Epithelial cell of prostate (primary cell): ENCODE measurements at regions not wholly inside any gene's neighbourhood (a gene's known extent, or its start where the extent isn't known, plus 50 kb on each side); places are given as distances from the start of the nearest gene placed in this dataset.
"Not testable (repeated sequence)": the region's sequence is repeated elsewhere in the genome, so short reads cannot be mapped to it uniquely, and the experiment has no call there.

Experiments
- DNase-seq: peaks from one replicate; pipeline ENCODE4 v3.0.0-alpha.2; 2011; ENCODE audit warnings: low read depth, low spot score
- H3K27ac ChIP-seq: fragments of 450-650 bp; 2 replicates; pipeline ENCODE4 v1.5.1; 2017; ENCODE audit warnings: mild to moderate bottlenecking

- DNase-seq, H3K27ac ChIP-seq: not testable (repeated sequence)
Observed at GRCh38 chr18:15003636-15004269, 255.8 kb downstream of the ANKRD30B start.

- DNase-seq, H3K27ac ChIP-seq: not testable (repeated sequence)
Observed at GRCh38 chr18:15004270-15004973, 256.4 kb downstream of the ANKRD30B start.

GRCh38 chr18:15005313-15006130, 257.6 kb downstream of the ANKRD30B start:
- H3K27ac ChIP-seq: no peak overlapping the region

GRCh38 chr18:15006616-15007015, 258.6 kb downstream of the ANKRD30B start:
- DNase-seq, H3K27ac ChIP-seq: not testable (repeated sequence)

More at GRCh38 chr18:15005313-15006130, 257.6 kb downstream of the ANKRD30B start:
- DNase-seq: no peak

GRCh38 chr18:15026041-15026440, 278.1 kb downstream of the ANKRD30B start:
- H3K27ac ChIP-seq, DNase-seq: not testable (repeated sequence)

- not testable (repeated sequence) for H3K27ac ChIP-seq, DNase-seq
Observed at GRCh38 chr18:15028037-15028436, 280.1 kb downstream of the ANKRD30B start.

GRCh38 chr18:15060279-15060880, 312.4 kb downstream of the ANKRD30B start:
- not testable (repeated sequence) for H3K27ac ChIP-seq, DNase-seq

GRCh38 chr18:15061289-15061896, 313.4 kb downstream of the ANKRD30B start:
- not testable (repeated sequence) for H3K27ac ChIP-seq, DNase-seq

- DNase-seq, H3K27ac ChIP-seq: not testable (repeated sequence)
Observed at GRCh38 chr18:15066434-15066833, 318.5 kb downstream of the ANKRD30B start.

- DNase-seq, H3K27ac ChIP-seq: not testable (repeated sequence)
Observed at GRCh38 chr18:15071311-15071710, 323.3 kb downstream of the ANKRD30B start.
